PFSK-1 (cell line): ENCODE measurements at regions not wholly inside any gene's neighbourhood (a gene's known extent, or its start where the extent isn't known, plus 50 kb on each side); places are given as distances from the start of the nearest gene placed in this dataset.

Experiments used
- POLR2AphosphoS5 ChIP-seq: IDR thresholded peaks from 2 replicates; pipeline ENCODE4 v1.6.1; 2012; ENCODE audit warnings: low read depth, mild to moderate bottlenecking, control low read depth, low read length, moderate library complexity
- TAF1 ChIP-seq: IDR thresholded peaks from 2 replicates; pipeline ENCODE4 v1.6.1; 2012; ENCODE audit warnings: low read length, control low read depth, borderline replicate concordance; ENCODE audit not compliant: insufficient read depth
- TF ChIP-seq, protein P1 (sequence below), 2 experiments: IDR thresholded peaks; 2 replicates each; pipeline versions ENCODE4 v1.6.1 to v1.8.0; 2011 to 2012; ENCODE audit warnings: low read depth in 2 of 2, low read length in 2 of 2, control low read depth in 1 of 2, inconsistent platforms in 1 of 2, mild to moderate bottlenecking in 1 of 2, moderate library complexity in 1 of 2; ENCODE audit not compliant: insufficient read depth in 1 of 2

GRCh38 chr1:218874313-218874712 lies 299.4 kb upstream of the LYPLAL1 start:
- TF ChIP-seq, protein P1, sequence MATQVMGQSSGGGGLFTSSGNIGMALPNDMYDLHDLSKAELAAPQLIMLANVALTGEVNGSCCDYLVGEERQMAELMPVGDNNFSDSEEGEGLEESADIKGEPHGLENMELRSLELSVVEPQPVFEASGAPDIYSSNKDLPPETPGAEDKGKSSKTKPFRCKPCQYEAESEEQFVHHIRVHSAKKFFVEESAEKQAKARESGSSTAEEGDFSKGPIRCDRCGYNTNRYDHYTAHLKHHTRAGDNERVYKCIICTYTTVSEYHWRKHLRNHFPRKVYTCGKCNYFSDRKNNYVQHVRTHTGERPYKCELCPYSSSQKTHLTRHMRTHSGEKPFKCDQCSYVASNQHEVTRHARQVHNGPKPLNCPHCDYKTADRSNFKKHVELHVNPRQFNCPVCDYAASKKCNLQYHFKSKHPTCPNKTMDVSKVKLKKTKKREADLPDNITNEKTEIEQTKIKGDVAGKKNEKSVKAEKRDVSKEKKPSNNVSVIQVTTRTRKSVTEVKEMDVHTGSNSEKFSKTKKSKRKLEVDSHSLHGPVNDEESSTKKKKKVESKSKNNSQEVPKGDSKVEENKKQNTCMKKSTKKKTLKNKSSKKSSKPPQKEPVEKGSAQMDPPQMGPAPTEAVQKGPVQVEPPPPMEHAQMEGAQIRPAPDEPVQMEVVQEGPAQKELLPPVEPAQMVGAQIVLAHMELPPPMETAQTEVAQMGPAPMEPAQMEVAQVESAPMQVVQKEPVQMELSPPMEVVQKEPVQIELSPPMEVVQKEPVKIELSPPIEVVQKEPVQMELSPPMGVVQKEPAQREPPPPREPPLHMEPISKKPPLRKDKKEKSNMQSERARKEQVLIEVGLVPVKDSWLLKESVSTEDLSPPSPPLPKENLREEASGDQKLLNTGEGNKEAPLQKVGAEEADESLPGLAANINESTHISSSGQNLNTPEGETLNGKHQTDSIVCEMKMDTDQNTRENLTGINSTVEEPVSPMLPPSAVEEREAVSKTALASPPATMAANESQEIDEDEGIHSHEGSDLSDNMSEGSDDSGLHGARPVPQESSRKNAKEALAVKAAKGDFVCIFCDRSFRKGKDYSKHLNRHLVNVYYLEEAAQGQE (IDR thresholded peaks at IDR 0.05; ENCODE audit: insufficient read depth in 1 of 2, low read depth in 2 of 2, low read length in 2 of 2): no peak
- TF ChIP-seq POLR2AphosphoS5 (no peak), TAF1 (peak; percentile 64; the same call in 1 of the 2 replicates)
